SU-DHL-6 (cell line): ENCODE measurements at regions not wholly inside any gene's neighbourhood (a gene's known extent, or its start where the extent isn't known, plus 50 kb on each side); places are given as distances from the start of the nearest gene placed in this dataset.

Experiments
- H2AFZ ChIP-seq: fragments of 200-600 bp; sonication (generic); 2 replicates; pipeline ENCODE4 v1.6.1; 2014; ENCODE audit warnings: low read depth, mild to moderate bottlenecking, moderate library complexity, mixed read lengths, antibody characterized with exemption, low read length; ENCODE audit not compliant: severe bottlenecking
- H3F3A ChIP-seq: fragments of 200-600 bp; shearing (Covaris generic); 2 replicates; pipeline ENCODE4 v1.6.0; 2016; ENCODE audit warnings: antibody characterized with exemption, mild to moderate bottlenecking; ENCODE audit not compliant: insufficient read depth
- H3K27ac ChIP-seq: fragments of 200-600 bp; sonication (generic); 2 replicates; pipeline ENCODE4 v1.5.1; 2016; ENCODE audit warnings: low read depth, mild to moderate bottlenecking, low read length, moderate library complexity, mixed read lengths
- H3K27me3 ChIP-seq: fragments of 200-600 bp; sonication (generic), shearing (Covaris generic); 2 replicates; pipeline ENCODE4 v1.6.0; 2014; ENCODE audit warnings: mild to moderate bottlenecking, low read length
- H3K36me3 ChIP-seq: fragments of 200-600 bp; sonication (generic); 2 replicates; pipeline ENCODE4 v1.6.1; 2014; ENCODE audit warnings: mild to moderate bottlenecking, low read length, mixed read lengths
- H3K4me2 ChIP-seq: fragments of 300-600, 200-600 bp; shearing (Covaris generic), sonication (generic); 2 replicates; pipeline ENCODE4 v1.6.0; 2014; ENCODE audit warnings: low read length, low read depth, mild to moderate bottlenecking; ENCODE audit not compliant: poor library complexity, severe bottlenecking
- H3K4me3 ChIP-seq: fragments of 200-600 bp; sonication (generic); 2 replicates; pipeline ENCODE4 v1.5.1; 2014; ENCODE audit warnings: antibody characterized with exemption, low read length, mild to moderate bottlenecking, mixed read lengths; ENCODE audit not compliant: insufficient read depth, poor library complexity, severe bottlenecking
- H3K79me2 ChIP-seq: fragments of 200-600 bp; sonication (generic); 2 replicates; pipeline ENCODE4 v1.6.1; 2014; ENCODE audit warnings: mild to moderate bottlenecking, low read length, moderate library complexity; ENCODE audit not compliant: insufficient read depth
- H3K9ac ChIP-seq: fragments of 200-600 bp; sonication (generic); 2 replicates; pipeline ENCODE4 v1.7.0; 2014; ENCODE audit warnings: mild to moderate bottlenecking, low read length
- H3K9me2 ChIP-seq: fragments of 200-600 bp; sonication (generic); replicated peaks from 2 replicates; pipeline ENCODE4 v1.6.1; 2014; ENCODE audit warnings: low read length; ENCODE audit not compliant: insufficient read depth
- H3K9me3 ChIP-seq: fragments of 200-600 bp; sonication (generic); 2 replicates; pipeline ENCODE4 v1.6.1; 2014; ENCODE audit warnings: low read length, mixed read lengths; ENCODE audit not compliant: insufficient read depth
- H4K20me1 ChIP-seq: fragments of 200-600 bp; sonication (generic); 2 replicates; pipeline ENCODE4 v1.6.1; 2014; ENCODE audit warnings: low read depth, mild to moderate bottlenecking, antibody characterized with exemption, low read length, moderate library complexity, mixed read lengths
- CTCF ChIP-seq: fragments of 200-600 bp; sonication (generic); IDR thresholded peaks from one replicate; pipeline ENCODE4 v1.5.1; 2017; ENCODE audit warnings: antibody characterized with exemption, mild to moderate bottlenecking, low read length, moderate library complexity; ENCODE audit not compliant: insufficient read depth, poor library complexity, severe bottlenecking
- EZH2phosphoT487 ChIP-seq: fragments of 200-600 bp; sonication (generic), shearing (Covaris generic); conservative IDR thresholded peaks from 2 replicates; pipeline ENCODE4 v1.6.1; 2018; ENCODE audit warnings: mild to moderate bottlenecking, antibody characterized with exemption, low read length, moderate library complexity, mixed read lengths

DNA sequence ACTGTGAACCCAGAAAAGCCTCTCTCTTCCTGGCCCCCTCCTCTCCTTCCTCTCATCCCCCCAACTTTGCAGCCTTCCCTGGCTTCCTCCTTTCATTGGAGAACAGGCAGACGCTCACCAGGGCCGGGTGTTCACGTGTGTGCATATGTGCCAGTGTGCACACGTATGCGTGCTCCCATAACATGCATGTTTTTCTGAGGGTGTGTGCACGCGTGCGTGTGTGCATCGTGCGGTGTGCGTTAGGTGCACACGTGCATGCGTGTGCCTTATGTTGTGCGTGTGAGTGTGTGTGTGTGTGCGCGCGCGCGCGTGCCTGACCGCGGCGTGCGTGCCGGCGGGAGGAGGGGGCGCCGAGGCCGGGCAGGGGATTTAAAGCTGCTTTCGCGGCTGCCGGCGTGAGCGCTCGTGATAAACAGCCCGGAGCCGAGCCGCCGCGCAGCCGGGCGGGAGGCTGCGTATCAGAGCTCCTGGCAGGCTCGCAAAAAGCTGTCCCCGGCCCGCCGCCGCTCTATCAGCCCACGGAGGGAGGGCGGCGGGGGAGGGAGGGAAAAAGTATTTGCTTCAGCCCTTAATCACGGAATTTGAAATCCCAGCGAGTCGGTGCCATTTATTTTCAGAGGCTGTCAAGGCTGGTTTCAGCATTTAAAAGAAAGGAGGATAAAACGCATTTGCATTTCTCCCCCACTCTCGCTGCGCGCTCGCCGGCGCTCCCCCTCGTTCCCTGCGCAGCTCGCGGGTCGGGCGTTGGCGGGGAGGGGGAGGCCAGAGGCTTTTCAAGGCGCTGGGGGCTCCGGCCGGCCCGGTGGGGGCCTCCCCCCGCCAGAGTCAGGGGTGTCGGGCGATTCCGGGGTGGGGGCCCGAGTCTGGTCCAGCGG, 183.9 kb downstream of the C9orf50 start:
- H3K36me3 ChIP-seq, result no peaks in the 10 kb centered on the region
- no peak overlapping the region for H3K4me3 ChIP-seq
- no peaks in the 10 kb centered on the region for H3K79me2 ChIP-seq
- H3F3A ChIP-seq, result no peaks in the 10 kb centered on the region
- H3K9ac ChIP-seq, result no peak overlapping the region
- H3K27me3 ChIP-seq, result no peaks in the 10 kb centered on the region
- no peak overlapping the region for H3K27ac ChIP-seq
- no peaks in the 10 kb centered on the region for H4K20me1 ChIP-seq
- no peaks in the 10 kb centered on the region for H3K9me3 ChIP-seq
- TF ChIP-seq EZH2phosphoT487 (no peak), CTCF (no peak)
- H3K9me2 ChIP-seq, result no peaks in the 10 kb centered on the region
- no peak overlapping the region for H2AFZ ChIP-seq
- H3K4me2 ChIP-seq, result no peak overlapping the region

DNA sequence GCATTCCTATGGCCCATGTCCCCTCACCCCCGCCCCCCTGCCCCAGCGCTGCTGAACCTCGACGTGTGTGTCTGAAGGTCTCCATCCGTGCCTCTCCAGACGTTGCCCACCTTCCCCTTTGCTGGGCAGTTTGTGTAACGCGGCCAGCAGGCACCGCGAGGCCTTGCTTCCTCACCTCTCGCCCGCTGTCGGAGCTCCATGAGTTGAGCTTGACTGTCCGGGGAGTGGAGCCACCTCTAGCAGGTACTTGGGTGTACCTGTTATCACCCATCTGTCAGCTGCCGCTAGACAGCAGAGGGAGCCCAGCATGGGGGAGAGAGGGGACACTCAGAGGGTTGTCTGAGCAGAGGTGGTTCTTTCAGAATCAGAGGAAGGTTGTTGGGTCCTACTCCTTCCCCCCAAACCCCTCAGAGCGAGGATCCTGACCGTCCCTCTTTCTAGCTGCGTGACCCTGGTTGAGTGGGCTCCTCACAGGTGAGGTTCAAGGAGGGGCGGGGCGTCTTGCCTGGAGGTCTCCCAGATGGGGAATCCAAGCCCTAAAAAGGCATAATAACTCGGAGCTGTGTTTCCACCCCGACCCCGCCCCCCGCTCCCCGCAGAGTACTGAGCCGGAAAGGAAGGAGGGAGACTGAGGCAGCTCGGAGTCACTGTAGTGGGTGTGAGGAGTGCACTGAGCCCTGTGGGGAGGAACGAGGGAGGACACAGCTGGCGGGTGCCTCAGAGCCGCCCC, 184.7 kb downstream of the C9orf50 start:
- Histone ChIP-seq H3K4me3 (no peak overlapping the region), H3K9me3 (no peaks in the 10 kb centered on the region), H2AFZ (no peak overlapping the region), H3K9ac (no peak overlapping the region), H3K27me3 (no peaks in the 10 kb centered on the region), H3F3A (no peaks in the 10 kb centered on the region), H3K27ac (no peak overlapping the region), H4K20me1 (no peaks in the 10 kb centered on the region), H3K36me3 (no peaks in the 10 kb centered on the region), H3K4me2 (no peak overlapping the region), H3K9me2 (no peaks in the 10 kb centered on the region), H3K79me2 (no peaks in the 10 kb centered on the region)
- TF ChIP-seq EZH2phosphoT487, result no peak
- TF ChIP-seq CTCF, result no peak

GRCh38 chr9:129435291-129435690, 185.6 kb downstream of the C9orf50 start:
- no peak overlapping the region for H3K4me2 ChIP-seq

More at GRCh38 chr9:129435291-129435690, 185.6 kb downstream of the C9orf50 start:
- Histone ChIP-seq H3K9ac (no peak overlapping the region), H3K27ac (no peak overlapping the region), H3K9me3 (no peaks in the 10 kb centered on the region), H3K4me3 (no peak overlapping the region), H3F3A (no peaks in the 10 kb centered on the region), H3K9me2 (no peaks in the 10 kb centered on the region), H3K79me2 (no peaks in the 10 kb centered on the region), H3K27me3 (no peaks in the 10 kb centered on the region), H2AFZ (no peak overlapping the region), H4K20me1 (no peaks in the 10 kb centered on the region), H3K36me3 (no peaks in the 10 kb centered on the region)
- TF ChIP-seq EZH2phosphoT487 (no peak), CTCF (no peak)
